HG02943 (cell line): ENCODE measurements at regions not wholly inside any gene's neighbourhood (a gene's known extent, or its start where the extent isn't known, plus 50 kb on each side); places are given as distances from the start of the nearest gene placed in this dataset.

Experiments
- ATAC-seq: cut with Tn5 transposase; IDR thresholded peaks from one replicate; pipeline ENCODE4 v1.9.1; 2021; ENCODE audit warnings: mild to moderate bottlenecking, low read depth, moderate library complexity; ENCODE audit not compliant: unreplicated experiment

GRCh38 chr2:82508702-82509101 is 1950.4 kb downstream of the SUCLG1 start:
- ATAC-seq: no peak

GRCh38 chr2:82507657-82508056 is 1951.4 kb downstream of the SUCLG1 start:
- ATAC-seq: no peak

- ATAC-seq: no peak
Measured at GRCh38 chr2:82501217-82501616, 1957.9 kb downstream of the SUCLG1 start.

- ATAC-seq: no peak
Measured at GRCh38 chr2:82498777-82499443, 1960.2 kb downstream of the SUCLG1 start.

GRCh38 chr2:82494739-82495138 is 1964.3 kb downstream of the SUCLG1 start:
- no peak for ATAC-seq

- ATAC-seq: no peak
Measured at GRCh38 chr2:82491591-82491990, 1967.5 kb downstream of the SUCLG1 start.

- ATAC-seq: no peak
Measured at GRCh38 chr2:82487354-82487753, 1971.7 kb downstream of the SUCLG1 start.

- ATAC-seq: no peak
Measured at GRCh38 chr2:82485701-82486100, 1973.4 kb downstream of the SUCLG1 start.

GRCh38 chr2:82481207-82481606 is 1977.9 kb downstream of the SUCLG1 start:
- no peak for ATAC-seq

GRCh38 chr2:82478641-82479040 is 1980.4 kb downstream of the SUCLG1 start:
- no peak for ATAC-seq

- ATAC-seq: no peak
Measured at GRCh38 chr2:82476094-82476493, 1983.0 kb downstream of the SUCLG1 start.

- no peak for ATAC-seq
Measured at GRCh38 chr2:82428251-82428650, 2030.8 kb downstream of the SUCLG1 start.

- ATAC-seq: no peak
Measured at GRCh38 chr2:82412021-82412420, 2047.1 kb downstream of the SUCLG1 start.

GRCh38 chr2:82411071-82411470 is 2048.0 kb downstream of the SUCLG1 start:
- no peak for ATAC-seq

GRCh38 chr2:82395531-82395930 is 2063.5 kb downstream of the SUCLG1 start:
- ATAC-seq: no peak

GRCh38 chr2:82391386-82391785 is 2067.7 kb downstream of the SUCLG1 start:
- ATAC-seq: no peak

GRCh38 chr2:82355622-82356021 is 2051.1 kb upstream of the LRRTM1 start:
- no peak for ATAC-seq

- no peak for ATAC-seq
Measured at GRCh38 chr2:82345910-82346309, 2041.4 kb upstream of the LRRTM1 start.

GRCh38 chr2:82344670-82345069 is 2040.1 kb upstream of the LRRTM1 start:
- ATAC-seq: no peak

- no peak for ATAC-seq
Measured at GRCh38 chr2:82342356-82342755, 2037.8 kb upstream of the LRRTM1 start.

GRCh38 chr2:82340578-82341053 is 2036.1 kb upstream of the LRRTM1 start:
- no peak for ATAC-seq

- no peak for ATAC-seq
Measured at GRCh38 chr2:82339805-82340204, 2035.3 kb upstream of the LRRTM1 start.

GRCh38 chr2:82333697-82334096 is 2029.1 kb upstream of the LRRTM1 start:
- no peak for ATAC-seq
